Muscle of back (tissue), 3 donors: ENCODE measurements at regions not wholly inside any gene's neighbourhood (a gene's known extent, or its start where the extent isn't known, plus 50 kb on each side); places are given as distances from the start of the nearest gene placed in this dataset.
"Not testable (repeated sequence)": the region's sequence is repeated elsewhere in the genome, so short reads cannot be mapped to it uniquely, and the experiment has no call there.

ENCODE experiments used
- DNase-seq, 3 donors: peaks; one replicate each; pipeline versions ENCODE4 v3.0.0 to v3.0.0-alpha.2; 2013

DNA sequence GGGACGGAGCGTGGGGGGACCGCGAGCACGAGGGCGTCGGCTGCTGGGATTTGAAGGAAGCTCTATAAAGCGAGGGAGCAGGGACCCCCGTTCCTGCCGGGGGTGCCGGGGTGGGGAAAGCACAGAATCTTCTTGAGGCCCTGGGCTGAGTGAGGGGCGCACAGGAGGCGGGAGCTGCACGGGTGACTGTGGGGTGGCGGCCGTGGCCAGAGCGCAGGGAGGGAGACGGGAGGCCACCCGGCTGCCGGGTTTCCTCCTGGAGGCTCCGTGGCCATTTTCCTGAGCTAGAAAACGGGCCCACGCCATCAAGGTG is 385.1 kb downstream of the SMOC2 start:
- no peak for DNase-seq

DNA sequence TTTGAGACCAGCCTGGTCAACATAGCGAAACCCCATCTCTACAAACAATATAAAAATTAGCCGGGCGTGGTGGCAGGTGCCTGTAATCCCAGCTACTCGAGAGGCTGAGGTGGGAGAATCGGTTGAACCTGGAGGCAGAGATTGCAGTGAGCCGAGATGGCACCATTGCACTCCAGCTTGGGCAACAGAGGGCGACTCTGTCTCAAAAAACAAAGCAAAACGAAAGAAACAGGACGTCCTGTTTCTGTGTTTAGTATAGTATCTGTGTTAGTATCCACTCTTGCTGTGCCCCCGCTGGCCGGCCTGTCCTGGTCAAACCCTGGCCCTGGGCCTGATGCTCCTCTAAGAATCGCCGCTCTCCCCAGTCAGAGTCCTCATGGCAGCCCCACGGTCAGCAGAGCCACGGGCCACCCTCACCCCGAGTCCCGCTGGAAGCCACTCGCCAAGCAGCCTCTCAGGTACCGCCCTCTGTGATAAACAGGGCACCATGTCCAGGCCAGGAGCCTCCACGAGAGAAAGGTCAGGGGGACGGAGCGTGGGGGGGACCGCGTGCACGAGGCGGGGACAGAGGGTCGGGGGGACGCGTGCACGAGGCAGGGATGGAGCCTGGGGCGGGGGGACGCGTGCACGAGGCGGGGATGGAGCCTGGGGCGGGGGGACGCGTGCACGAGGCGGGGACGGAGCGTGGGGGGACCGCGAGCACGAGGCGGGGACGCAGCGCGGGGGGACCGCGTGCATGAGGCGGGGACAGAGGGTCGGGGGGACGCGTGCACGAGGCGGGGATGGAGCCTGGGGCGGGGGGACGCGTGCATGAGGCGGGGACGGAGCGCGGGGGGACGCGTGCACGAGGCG is 384.5 kb downstream of the SMOC2 start:
- no peak for DNase-seq

DNA sequence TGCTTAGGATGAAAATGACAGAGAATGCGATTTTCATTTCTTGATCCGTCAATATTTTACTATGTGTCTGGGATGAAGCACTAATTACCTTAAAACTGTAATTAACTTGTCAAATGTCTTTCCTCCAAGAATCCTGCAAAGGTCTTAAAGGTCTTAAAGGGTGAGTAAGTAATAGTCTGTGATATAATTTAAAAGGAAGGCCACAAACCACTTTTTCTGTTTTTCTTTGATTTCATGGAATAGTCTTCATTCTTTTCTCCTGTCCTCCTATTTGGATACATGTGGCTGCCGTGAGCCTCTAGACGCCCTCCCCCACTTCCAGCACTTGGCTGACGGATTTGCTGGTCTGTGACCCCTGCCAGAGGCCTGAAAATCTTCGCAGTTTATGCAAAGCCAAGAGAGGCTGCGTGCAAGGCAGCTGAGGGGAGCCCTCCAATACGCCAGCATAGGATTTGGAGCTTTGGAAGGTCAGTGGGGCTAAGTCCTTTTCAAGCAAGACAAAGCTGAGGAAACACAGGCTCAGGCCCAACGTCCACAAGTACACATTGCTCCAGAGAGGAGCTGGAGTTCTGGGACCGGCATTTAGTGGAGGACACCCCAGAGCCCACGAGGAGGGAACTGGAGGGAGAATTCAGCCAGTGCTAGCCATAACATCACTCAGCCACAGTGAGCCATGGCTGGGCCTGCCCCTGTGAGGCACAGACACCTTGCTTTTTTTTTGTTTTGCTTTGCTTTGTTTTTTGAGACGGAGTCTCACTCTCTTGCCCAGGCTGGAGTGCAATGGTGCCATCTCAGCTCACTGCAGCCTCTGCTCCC is 382.6 kb downstream of the SMOC2 start:
- peak in 2 of 3 donors; percentile 49 to 75 for DNase-seq

DNA sequence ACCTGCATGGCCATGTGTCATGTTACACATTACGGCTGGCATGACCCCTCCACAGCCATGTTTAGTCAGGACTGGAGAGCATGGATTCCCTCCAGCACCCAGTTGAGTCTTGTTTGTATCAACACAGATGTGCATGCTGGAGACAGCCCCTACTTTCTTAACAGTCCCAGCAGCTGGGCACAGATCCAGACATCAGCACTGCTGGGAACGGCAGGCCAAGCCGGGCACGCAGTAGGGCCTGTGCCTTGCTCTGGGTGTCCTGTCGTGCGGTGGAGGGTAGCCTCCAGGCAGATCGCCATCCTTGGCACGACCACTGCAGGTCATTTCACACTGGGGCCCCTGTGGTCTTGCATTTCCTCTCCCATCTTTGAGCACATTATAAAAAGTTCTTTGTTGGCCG is 381.4 kb downstream of the SMOC2 start:
- DNase-seq, result no peak

DNA sequence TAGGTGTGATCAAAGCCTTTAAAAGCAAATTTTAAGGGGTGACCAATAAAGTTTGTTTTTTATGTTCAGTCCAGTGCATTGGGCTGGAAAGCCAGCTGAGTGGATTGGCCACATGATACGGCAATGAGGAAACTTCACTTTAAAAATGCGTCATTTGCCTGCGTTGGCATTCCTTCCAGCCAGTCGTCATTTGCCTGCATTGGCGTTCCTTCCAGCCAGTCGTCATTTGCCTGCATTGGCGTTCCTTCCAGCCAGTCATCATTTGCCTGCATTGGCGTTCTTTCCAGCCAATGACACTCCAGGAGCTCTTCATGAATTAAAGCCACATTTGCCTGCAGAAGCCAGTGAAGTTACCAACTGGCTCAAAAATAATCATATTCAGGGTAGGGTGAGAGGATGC is 378.6 kb downstream of the SMOC2 start:
- no peak for DNase-seq

DNA sequence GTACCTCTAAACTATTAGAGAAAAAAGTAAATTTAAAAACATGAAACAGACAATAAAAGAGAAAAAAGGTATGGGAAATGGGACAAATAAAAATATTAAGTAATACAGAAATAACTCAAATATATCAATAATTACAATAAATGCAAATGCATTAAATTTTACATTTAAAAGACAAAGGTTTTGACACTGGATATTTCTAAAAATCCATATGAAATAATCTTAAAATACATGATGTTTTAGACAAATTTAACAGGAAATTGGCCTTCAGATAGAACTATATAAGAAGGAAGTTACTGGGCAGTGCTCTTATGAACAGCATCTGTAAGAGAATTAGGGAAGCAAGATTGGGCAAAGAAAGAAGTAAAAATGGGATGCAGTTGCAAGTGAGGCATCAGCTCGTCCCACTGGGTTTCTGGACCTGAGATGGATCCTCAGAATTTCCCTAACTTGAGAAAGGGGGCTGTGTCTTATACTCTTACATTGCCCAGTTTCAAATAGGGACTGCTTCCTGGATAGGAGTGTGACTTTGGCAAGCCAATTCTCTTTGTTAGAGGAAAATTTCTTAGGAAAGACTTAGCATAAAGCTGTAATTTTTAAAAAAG is 376.7 kb downstream of the SMOC2 start:
- DNase-seq, result no peak

DNA sequence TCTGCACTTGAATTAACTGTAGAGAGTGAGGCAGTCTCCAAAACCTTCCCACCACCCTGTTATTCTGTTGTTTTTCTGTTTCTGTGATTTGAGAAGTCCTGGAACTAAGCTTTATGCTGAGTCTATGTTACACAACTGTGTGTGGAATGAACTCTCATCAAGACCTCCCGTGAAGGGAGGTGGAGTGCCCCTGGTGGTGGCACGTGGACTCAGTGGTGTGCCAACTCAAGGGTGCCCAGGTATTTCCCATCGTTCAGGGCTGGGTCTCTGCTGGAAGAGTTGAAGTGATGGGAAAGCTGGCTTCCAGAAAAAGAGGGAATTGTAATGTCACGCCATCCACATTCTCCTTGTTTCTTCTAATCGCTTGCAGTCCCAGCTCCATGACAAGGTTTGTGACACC is 374.2 kb downstream of the SMOC2 start:
- DNase-seq, result no peak

DNA sequence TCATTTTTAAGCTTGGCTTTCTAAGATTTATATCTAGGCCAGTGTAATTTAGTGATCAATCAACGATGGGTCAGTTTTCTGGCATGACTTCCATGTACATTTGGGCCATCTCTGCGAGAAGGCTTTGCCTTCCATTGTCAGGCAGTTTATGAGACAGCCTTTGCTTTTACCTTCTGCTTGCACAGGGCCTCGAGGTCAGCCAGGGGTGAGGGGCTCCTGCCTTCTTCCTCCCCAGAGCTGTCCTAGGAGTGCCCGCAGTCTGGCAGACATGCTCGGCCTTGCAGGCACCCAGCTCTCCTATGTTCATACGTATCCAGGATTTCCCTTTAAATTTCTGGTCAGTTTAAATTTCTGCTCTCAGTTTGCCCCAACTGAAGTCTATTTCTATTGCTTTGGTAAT is 367.2 kb downstream of the SMOC2 start:
- DNase-seq, result no peak

DNA sequence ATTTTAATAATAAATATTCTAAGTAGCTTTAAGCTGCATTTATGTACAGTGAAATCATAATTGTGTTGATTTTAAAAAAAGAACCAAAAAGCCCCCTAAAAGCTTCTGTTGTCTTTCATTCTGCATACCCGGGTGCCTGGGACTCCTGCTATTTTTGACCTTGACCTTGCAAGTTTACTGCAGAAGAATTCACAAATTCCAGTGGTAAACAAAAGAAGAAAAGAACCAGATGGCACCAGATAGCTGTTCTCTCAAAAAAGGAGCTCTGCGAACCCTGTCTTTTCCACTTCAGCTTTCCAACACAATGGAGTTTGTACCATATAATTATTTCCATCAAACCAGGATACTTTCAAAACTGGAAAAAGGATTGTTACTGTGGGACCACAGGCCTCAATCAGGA is 363.3 kb downstream of the SMOC2 start:
- no peak for DNase-seq

DNA sequence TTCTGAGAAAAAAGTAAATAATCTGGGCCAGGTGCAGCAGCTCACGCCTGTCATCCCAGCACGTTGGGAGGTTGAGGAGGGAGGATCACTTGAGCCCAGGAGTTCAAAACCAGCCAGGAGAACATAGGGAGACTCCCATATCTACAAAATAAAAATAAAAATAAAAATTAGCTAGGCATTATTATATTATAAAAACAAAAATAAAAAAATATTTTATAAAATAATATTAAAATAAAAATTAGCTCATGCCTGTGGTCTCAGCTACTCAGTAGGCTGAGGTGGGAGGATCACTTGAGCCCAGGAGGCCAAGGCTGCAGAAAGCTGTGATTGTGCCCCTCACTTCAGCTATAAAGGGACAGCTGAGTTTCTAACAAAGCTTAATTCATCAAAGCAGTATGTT is 362.9 kb downstream of the SMOC2 start:
- no peak for DNase-seq

DNA sequence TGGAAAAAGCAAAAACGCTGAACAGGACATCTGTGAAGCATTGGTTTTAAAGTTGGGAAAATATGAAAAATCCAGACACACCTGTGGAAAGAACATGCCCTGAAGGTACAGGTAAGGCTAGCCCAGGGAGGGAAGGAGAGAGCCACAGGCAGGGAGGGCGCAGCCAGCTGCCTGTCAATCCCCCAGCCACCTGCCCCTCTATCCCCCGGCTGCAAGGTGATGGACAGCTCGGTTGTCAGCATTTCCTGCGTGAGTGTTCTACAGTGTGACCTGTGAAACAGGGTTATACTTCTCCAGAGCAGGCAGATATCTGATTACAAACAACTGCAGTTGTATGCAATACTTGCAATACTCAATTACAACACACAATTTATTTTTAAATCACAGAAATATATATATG is 358.1 kb downstream of the SMOC2 start:
- DNase-seq, result no peak

DNA sequence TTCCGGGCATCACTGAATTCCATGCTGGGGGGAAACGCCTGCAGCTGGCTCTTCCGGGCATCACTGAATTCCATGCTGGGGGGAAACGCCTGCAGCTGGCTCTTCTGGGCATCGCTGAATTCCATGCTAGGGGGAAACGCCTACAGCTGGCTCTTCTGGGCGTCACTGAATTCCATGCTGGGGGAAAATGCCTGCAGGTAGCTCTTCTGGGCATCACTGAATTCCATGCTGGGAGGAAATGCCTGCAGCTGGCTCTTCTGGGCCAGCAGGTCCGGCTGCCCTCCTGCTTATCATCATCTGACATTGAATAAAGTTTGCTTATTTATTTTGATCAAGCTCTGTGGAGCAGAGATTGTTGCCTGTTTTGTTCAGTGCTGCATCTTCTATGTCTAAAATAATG is 355.1 kb downstream of the SMOC2 start:
- no peak for DNase-seq

DNA sequence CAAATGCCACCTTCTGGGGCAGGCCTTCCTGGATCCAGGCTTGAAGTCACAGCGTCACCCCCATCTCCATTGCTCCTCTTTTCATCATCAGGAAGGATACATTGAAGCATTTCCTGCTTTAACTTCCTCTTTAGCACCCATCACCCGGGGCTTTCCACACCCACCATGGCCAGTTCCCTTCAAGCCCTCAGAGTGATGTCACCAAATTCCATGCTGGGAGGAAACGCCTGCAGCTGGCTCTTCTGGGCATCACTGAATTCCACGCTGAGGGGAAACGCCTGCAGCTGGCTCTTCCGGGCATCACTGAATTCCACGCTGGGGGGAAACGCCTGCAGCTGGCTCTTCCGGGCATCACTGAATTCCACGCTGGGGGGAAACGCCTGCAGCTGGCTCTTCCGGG is 354.6 kb downstream of the SMOC2 start:
- DNase-seq, result not testable (repeated sequence)

DNA sequence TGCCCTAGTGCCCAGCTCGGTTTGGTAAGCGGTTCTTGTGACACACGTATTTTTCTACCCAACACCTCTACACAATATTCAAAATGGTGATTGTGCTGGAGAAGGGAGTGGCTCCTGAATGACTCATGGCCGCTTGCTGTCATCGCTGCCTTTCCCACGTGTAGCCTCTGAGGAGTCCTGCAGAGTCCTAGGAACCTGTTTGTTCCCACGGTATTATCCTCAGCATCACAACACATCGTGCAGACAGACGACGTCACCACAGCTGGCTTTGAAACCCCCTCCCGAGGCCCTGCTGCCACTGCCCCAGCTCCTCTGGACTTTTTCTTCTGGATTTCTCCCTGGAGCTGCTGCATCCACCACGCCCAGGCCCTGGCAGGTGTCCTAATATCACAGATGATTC is 353.5 kb downstream of the SMOC2 start:
- DNase-seq, result no peak

DNA sequence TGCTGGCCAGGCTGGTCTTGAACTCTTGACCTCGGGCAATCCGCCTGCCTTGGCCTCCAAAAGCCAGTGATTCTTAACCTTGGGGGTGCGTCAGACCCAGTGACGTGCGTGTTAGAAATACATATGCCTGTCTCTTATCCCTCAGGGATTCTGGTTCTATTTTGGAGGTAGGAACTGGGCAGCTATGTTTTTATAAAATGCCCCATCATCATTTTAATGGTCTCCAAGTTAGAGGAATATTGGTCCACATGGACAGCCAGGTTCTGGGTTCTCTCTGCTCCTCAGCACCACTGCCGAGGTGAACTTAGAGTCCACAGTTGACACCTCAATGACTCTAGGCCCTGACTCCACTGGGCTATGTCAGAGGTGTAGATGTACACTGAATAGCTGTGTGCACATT is 352.7 kb downstream of the SMOC2 start:
- no peak for DNase-seq

DNA sequence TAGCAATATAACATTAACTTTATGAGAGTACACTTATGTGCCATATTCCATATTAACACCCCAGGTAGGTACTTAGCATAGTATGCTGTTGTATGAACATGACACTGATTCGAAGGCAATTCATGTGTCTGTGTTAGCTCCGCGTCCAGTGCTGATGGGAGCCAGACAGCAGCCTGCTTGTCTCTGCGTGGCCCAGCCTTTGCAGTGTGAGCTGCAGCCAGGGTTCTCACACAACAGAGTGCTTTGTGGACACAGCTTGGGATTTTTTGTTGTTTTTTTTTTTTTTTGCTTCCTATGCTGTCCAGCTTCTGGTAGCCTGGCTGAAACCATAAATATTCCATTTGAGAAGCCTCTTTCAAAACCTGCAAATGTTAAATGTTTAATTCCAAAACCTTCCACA is 350.9 kb downstream of the SMOC2 start:
- DNase-seq, result no peak

DNA sequence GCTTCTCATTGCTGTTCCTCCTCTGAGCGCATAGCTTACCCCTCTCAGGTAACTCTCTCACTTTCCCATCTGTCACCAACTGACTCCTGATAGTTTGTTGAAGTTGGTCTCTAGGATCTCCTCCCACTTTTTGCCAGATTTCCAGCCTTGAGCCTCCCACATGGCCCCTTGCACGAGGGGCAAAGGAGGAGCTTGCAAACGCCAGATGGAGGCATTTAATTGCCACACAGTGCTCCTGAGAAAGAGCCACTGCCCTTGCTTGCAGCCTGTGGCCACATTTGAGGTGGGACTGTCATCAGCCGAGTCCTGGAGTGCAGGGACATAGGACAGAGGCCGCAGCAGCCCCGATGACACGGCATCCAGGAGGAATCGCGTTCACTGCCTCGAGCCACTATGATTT is 348.7 kb downstream of the SMOC2 start:
- DNase-seq, result no peak

DNA sequence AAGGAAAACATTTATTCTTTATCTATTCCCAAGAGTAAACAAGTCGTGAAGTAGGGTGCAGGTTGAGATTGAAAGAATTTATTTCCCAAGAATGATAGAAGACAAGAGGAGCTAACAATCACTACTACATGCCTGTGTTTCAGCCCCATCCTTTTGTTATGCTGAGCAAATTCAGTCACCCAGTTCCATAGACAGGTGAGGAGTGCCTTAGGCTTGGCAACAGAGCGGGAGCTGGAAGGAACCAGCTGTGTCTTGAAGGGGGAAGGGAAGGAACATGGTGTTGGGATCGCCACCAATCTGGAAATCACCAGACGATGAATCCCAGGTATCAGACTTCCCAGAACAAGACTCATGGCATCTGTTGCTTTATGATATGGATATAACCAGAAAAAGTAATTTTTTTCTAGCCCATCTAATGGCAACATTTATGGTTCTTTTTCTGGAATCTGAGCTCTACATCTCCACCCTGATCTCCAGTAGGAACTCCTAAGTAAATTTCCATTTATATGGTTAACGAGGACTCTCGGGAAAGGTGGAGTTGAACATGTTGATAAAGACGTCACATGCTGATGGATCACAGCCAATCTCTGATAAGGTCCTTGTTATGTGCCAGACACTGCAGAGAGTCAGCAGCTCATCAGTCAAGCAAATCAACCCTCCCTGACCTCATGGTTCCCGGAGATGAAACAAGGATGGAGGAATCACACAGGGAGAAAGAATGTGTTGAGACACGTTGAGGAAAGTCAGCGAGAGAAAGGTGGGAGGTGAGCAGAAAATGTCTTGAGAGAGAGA is 344.9 kb downstream of the SMOC2 start:
- no peak for DNase-seq

DNA sequence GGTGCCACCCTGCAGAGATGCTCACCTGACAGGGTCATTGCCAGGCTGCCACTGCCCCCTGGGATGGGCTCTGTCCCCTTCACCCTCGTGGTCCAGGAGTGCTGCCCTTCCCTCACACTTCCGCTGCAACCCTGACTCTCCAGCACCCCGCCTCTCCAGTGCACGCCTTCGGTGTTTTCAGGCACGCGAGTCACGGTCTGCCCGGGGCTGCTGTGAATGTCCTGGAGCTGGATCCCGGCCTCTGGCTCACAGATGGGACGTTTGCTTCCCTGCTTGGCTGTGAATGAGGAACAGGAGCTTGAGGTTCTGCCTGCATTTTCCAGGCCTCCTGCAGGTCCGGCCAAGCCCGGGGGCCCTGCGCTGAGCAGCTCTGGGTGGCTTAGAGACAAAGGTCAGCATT is 343.4 kb downstream of the SMOC2 start:
- peak in 2 of 3 donors; percentile 20 to 44 for DNase-seq

DNA sequence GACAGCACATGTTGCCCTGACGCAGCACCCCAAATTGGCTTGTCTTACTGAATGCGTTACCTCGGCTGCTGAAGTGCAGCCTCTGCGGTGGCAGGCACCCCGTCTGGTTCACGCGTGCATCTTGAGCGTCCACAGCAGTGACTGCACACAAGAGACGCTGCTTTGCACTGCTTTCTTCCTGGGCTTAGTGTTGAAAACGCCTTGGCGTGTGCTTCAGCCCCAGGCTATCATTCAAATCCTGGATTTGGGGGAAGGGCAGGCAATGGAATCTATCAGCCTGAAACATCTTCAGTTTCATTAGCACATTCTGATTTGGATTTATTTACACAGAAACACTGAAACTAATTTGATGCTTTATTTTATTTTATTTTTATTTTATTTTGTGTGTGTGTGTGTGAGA is 342.7 kb downstream of the SMOC2 start:
- no peak for DNase-seq

DNA sequence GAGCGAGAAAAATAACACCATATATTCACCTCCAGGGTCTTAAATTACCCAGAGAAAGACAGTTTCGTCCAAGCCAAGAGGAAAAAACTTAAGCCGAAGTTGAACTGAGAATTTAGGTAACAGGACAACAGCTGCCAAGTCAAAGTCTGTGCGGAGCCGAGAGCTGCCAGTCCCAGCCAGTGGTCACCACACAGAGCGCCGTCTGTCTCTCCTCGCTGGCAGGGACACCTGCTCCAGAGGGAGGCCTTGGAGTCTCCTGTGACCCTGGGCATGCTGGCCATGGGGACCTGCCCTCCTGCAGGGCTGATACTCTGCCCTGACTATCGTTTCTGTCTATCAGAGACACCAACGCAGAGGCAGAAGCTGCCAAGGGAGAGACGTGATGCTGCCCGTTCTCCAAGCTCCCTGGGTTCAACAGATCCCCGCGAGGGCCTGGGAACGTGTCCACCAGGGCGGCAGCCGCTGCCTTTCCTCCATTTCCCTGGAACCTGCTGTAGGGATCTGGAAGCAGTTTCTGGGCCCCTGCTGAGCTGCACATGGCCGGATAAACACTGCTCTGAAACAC is 341.3 kb downstream of the SMOC2 start:
- DNase-seq, result no peak

DNA sequence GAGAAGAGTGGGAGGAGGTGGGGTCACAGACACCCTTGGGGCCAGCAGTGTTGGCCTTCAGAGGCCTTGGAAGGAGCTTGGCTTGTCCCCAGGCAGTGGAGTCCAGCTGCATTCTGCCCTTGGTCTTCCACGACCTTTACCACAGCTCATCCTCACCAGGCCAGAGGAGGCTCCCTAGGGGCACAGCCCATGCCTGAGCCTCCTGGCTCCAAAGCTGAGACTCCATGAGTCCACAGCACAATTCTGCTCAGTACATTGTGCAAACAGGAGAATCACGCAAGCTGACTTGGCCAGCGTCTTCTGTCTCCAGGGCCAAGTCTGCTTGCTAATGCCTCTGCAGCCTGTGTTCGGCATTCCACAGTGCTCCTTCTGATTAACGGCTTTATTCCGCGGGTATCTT is 337.2 kb downstream of the SMOC2 start:
- DNase-seq, result peak; percentile 33 to 79 (median 57)
